HEK293 (cell line): ENCODE measurements at regions not wholly inside any gene's neighbourhood (a gene's known extent, or its start where the extent isn't known, plus 50 kb on each side); places are given as distances from the start of the nearest gene placed in this dataset.

ENCODE experiments used
- CTCF ChIP-seq: fragments of 450-650 bp; formaldehyde crosslinking; IDR thresholded peaks from 2 replicates; pipeline ENCODE4 v1.5.1; 2016; ENCODE audit warnings: missing biosample characterization, missing genetic modification characterization
- TF ChIP-seq, protein P1 (sequence below): fragments of 450-650 bp; formaldehyde crosslinking; IDR thresholded peaks from 2 replicates; pipeline ENCODE4 v1.5.1; 2017; ENCODE audit warnings: missing biosample characterization, missing genetic modification characterization

DNA sequence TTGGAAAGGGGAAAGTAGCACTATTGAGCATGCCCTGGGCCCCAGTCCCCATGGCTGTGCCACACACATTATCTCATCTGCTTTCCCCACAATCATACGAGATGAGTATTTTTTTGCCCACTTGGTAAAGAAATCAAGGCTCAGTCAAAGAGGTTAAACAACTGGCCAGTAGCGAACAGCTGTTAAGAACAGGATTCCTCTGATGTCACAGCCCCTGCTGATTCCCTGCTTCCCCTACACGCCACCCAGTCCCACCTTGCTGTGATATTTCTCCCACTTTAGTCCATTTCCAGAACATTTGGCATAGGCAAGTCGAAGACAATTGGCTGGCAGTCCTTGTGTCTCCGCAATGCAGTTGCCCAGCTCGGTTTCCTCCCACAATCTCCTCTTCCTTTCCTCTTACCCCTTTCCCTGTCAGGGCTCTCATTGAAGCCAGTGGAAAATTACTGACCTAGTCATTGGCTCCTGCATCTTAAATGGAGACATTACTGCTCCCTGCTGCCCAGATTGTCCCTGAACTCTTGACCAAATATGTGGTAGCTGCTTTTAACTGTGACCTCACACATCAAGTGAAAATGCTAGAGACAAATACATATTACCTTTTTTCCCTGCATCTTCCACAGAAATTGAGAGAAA is 56.5 kb upstream of the EEPD1 start:
- no peak for TF ChIP-seq CTCF (tag by site-specific recombination)
- TF ChIP-seq, protein P1, sequence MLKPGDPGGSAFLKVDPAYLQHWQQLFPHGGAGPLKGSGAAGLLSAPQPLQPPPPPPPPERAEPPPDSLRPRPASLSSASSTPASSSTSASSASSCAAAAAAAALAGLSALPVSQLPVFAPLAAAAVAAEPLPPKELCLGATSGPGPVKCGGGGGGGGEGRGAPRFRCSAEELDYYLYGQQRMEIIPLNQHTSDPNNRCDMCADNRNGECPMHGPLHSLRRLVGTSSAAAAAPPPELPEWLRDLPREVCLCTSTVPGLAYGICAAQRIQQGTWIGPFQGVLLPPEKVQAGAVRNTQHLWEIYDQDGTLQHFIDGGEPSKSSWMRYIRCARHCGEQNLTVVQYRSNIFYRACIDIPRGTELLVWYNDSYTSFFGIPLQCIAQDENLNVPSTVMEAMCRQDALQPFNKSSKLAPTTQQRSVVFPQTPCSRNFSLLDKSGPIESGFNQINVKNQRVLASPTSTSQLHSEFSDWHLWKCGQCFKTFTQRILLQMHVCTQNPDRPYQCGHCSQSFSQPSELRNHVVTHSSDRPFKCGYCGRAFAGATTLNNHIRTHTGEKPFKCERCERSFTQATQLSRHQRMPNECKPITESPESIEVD (tag by site-specific recombination), result no peak
